Upper lobe of left lung (tissue), 4 donors: ENCODE measurements at regions not wholly inside any gene's neighbourhood (a gene's known extent, or its start where the extent isn't known, plus 50 kb on each side); places are given as distances from the start of the nearest gene placed in this dataset.

Experiments
- CTCF ChIP-seq, 6 experiments: fragments of 450-650 bp in 4 of 6; fragments of 200-600 bp in 2 of 6; sonication (generic) in 2 of 6; IDR thresholded peaks; one replicate each; pipeline ENCODE4 v1.5.1; 2016 to 2019; ENCODE audit warnings: antibody characterized with exemption in 6 of 6
- EP300 ChIP-seq, 4 donors: sonication (generic); formaldehyde crosslinking; IDR thresholded peaks; one replicate each; pipeline ENCODE4 v1.5.1; 2017; ENCODE audit warnings: antibody characterized with exemption in 4 of 4, control low read depth in 2 of 4
- POLR2AphosphoS5 ChIP-seq, 2 donors: sonication (generic); formaldehyde crosslinking; IDR thresholded peaks; one replicate each; pipeline ENCODE4 v1.5.1; 2017; ENCODE audit warnings: antibody characterized with exemption in 2 of 2

GRCh38 chr7:152544971-152545619 is 109.3 kb upstream of the KMT2C start:
- TF ChIP-seq EP300 (IDR thresholded peaks at IDR 0.05) (no peak), CTCF (IDR thresholded peaks at IDR 0.05) (no peak), POLR2AphosphoS5 (IDR thresholded peaks at IDR 0.05) (no peak)
